ENCODE measurements at regions not wholly inside any gene's neighbourhood (a gene's known extent, or its start where the extent isn't known, plus 50 kb on each side); places are given as distances from the start of the nearest gene placed in this dataset.

GRCh38 chr12:127396734-127397133, 870.2 kb upstream of the TMEM132C start:
- H3K9me3 Mint-ChIP-seq, result peaks cover 3% of the 10 kb centered on the region
- H3K36me3 Mint-ChIP-seq (ENCODE audit: low read depth), result no peaks in the 10 kb centered on the region
- intact Hi-C loops (cut with micrococcal nuclease), result no loop called here
- TF ChIP-seq CTCF (IDR thresholded peaks at IDR 0.05), result no peak
- DNase-seq (no peak), ATAC-seq (ENCODE audit: low read depth) (no peak)
- ChIA-PET POLR2A (no interaction called here), CTCF (no interaction called here)
- H3K27me3 Mint-ChIP-seq, result no peaks in the 10 kb centered on the region
- H3K27ac Mint-ChIP-seq, result no peak overlapping the region
- no peaks in the 10 kb centered on the region for H3K4me1 Mint-ChIP-seq
- no peak overlapping the region for H3K4me3 Mint-ChIP-seq

- Mint-ChIP-seq H3K9me3 (peaks cover 3% of the 10 kb centered on the region), H3K4me3 (no peak overlapping the region), H3K27ac (no peak overlapping the region), H3K36me3 (ENCODE audit: low read depth) (no peaks in the 10 kb centered on the region), H3K4me1 (no peaks in the 10 kb centered on the region), H3K27me3 (no peaks in the 10 kb centered on the region)
- CTCF ChIA-PET, result no interaction called here
- no peak for TF ChIP-seq CTCF (IDR thresholded peaks at IDR 0.05)
- intact Hi-C loops (cut with micrococcal nuclease), result no loop called here
- ATAC-seq (ENCODE audit: low read depth) (no peak), DNase-seq (no peak)
- POLR2A ChIA-PET, result no interaction called here
These were observed 868.8 kb upstream of the TMEM132C start for GRCh38 chr12:127398016-127398710.

GRCh38 chr12:127399451-127399850, 867.5 kb upstream of the TMEM132C start:
- intact Hi-C loops (cut with micrococcal nuclease), result no loop called here
- Mint-ChIP-seq H3K27me3 (no peaks in the 10 kb centered on the region), H3K9me3 (peaks cover 3% of the 10 kb centered on the region), H3K27ac (no peak overlapping the region), H3K4me3 (no peak overlapping the region), H3K4me1 (no peaks in the 10 kb centered on the region), H3K36me3 (ENCODE audit: low read depth) (no peaks in the 10 kb centered on the region)
- ChIA-PET POLR2A (no interaction called here), CTCF (no interaction called here)
- ATAC-seq (ENCODE audit: low read depth) (no peak), DNase-seq (no peak)
- TF ChIP-seq CTCF (IDR thresholded peaks at IDR 0.05), result no peak

- H3K27me3 Mint-ChIP-seq, result no peaks in the 10 kb centered on the region
- intact Hi-C loops (cut with micrococcal nuclease), result no loop called here
- peaks cover 3% of the 10 kb centered on the region for H3K9me3 Mint-ChIP-seq
- no peak for TF ChIP-seq CTCF (IDR thresholded peaks at IDR 0.05)
- ATAC-seq (ENCODE audit: low read depth), result no peak
- ChIA-PET CTCF (no interaction called here), POLR2A (no interaction called here)
- no peak for DNase-seq
- no peak overlapping the region for H3K4me3 Mint-ChIP-seq
- H3K4me1 Mint-ChIP-seq, result no peaks in the 10 kb centered on the region
- no peak overlapping the region for H3K27ac Mint-ChIP-seq
- no peaks in the 10 kb centered on the region for H3K36me3 Mint-ChIP-seq (ENCODE audit: low read depth)
These were observed 866.7 kb upstream of the TMEM132C start for GRCh38 chr12:127400221-127400620.

- CTCF ChIA-PET, result no interaction called here
- no peak for TF ChIP-seq CTCF (IDR thresholded peaks at IDR 0.05)
- intact Hi-C loops (cut with micrococcal nuclease), result no loop called here
- DNase-seq (no peak), ATAC-seq (ENCODE audit: low read depth) (no peak)
- POLR2A ChIA-PET, result no interaction called here
- Mint-ChIP-seq H3K36me3 (ENCODE audit: low read depth) (no peaks in the 10 kb centered on the region), H3K27me3 (no peaks in the 10 kb centered on the region), H3K4me3 (no peak overlapping the region), H3K9me3 (peaks cover 3% of the 10 kb centered on the region), H3K27ac (no peak overlapping the region), H3K4me1 (no peaks in the 10 kb centered on the region)
These were observed 866.0 kb upstream of the TMEM132C start for GRCh38 chr12:127401005-127401404.

Data from activated B cell treated with CpG ODN at 0.5 μM for 24 hours (primary cell).